SK-N-SH (cell line): ENCODE measurements at regions not wholly inside any gene's neighbourhood (a gene's known extent, or its start where the extent isn't known, plus 50 kb on each side); places are given as distances from the start of the nearest gene placed in this dataset.

Source experiments
- CTCF ChIP-seq: fragments of 200-600 bp; sonication (generic); IDR thresholded peaks from 2 replicates; pipeline ENCODE4 v1.6.1; 2017; ENCODE audit warnings: antibody characterized with exemption, mild to moderate bottlenecking, moderate library complexity
- TF ChIP-seq, protein P1 (sequence below): IDR thresholded peaks from 2 replicates; pipeline ENCODE4 v1.4.0; 2012; ENCODE audit warnings: low read depth

DNA sequence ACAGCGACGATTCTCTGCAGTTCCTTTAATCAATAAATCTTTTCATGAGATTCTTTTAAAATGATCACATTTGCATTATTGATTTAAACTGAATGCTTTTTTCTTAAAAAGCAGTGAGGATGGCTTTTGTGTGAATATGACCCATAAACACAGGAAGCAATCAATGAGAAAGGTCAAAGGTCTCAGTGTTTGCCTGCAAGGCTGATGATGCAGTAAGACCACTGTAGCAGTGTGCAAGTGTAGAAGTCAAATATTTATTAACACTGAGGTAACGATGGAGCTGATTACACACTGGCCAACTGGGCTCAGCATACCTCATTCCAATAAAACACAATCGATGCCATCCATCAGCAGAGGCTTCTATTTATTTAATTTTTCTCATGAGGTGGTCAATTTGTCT lies 633.5 kb downstream of the DCDC2C start:
- no peak for TF ChIP-seq CTCF
- TF ChIP-seq, protein P1, sequence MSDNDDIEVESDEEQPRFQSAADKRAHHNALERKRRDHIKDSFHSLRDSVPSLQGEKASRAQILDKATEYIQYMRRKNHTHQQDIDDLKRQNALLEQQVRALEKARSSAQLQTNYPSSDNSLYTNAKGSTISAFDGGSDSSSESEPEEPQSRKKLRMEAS = no peak
